ENCODE measurements at regions not wholly inside any gene's neighbourhood (a gene's known extent, or its start where the extent isn't known, plus 50 kb on each side); places are given as distances from the start of the nearest gene placed in this dataset.
"Not testable (repeated sequence)": the region's sequence is repeated elsewhere in the genome, so short reads cannot be mapped to it uniquely, and the experiment has no call there.

DNA sequence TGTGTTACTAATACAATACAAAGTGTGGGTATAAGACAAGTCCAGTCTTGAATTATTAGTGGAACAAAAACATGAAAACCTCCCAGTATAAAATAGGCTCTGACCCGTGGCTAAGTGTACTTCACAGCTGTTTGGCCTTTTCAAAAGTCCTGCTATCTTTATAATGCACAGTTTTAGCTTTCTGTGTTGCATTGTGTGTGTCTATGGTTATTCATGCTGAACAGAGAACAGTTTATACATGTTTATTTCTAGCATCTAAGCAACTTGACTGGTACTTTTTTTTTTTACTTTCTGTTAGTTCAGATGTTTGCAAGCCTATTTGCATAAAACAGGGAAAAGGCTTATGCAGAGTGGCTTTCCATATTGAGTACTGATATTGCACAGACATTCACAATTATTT, 119.2 kb upstream of the CCN2 start:
- H3K4me3 ChIP-seq (ENCODE audit: low read length) = no peak overlapping the region
- no peak for DNase-seq (ENCODE audit: low read depth, low spot score)

DNA sequence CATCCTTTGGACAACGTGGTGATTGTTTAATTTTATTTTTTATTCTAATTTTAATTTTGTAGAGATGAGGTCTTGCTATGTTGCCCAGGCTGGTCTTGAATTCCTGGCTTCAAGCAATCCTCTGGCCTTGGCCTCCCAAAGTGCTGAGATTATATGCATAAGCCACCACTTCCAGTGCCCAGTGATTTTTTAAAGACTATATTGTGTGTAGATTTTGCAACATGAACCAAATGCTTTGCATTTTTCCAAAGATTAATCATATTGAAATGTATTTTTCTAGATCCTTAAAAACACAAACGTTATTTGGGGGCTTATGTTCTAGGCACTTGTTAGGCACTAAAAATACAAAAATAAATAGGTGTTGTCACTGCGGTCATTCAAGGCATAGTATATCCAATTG, 117.6 kb upstream of the CCN2 start:
- no peak overlapping the region for H3K4me3 ChIP-seq (ENCODE audit: low read length)
- DNase-seq (ENCODE audit: low read depth, low spot score) = no peak

DNA sequence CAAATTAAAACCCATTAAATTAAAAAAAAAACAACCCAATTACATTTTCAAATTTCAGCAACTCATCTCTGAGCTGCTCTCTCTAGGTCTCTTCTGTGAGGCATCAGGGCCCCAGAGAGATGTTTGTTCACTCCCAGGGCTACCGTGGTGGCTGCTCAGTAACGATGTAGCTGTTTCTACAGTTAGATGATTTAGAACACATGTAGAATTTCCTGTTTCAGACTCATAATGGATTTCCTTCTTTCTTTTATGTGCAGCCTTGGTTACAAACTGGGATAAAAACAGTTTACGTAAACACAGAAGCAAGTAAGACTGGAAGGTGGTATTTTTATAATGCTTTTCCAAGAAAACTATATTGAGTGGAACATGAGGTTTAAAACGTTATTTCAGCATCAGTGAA, 116.1 kb upstream of the CCN2 start:
- no peak for DNase-seq (ENCODE audit: low read depth, low spot score)

DNA sequence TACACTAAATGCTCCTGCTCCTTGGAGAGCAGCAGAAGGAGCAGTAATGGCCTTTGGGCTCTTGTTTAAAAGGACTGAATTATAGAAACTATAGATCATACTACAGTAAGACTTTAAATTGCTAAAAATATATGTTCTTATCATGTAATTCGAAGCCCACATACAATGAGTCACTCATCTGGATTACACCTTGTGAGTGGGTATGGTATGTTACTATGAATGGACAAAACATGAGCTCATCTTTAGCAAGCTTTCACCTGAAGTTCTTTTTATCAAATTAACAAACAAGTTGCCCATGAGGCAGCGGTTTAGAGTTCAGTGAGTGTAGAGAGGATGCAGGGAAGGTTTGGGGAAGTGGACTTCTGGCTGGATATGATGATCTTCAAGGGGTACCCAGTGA, 114.4 kb upstream of the CCN2 start:
- no peak overlapping the region for H3K4me3 ChIP-seq (ENCODE audit: low read length)
- no peak for DNase-seq (ENCODE audit: low read depth, low spot score)

More for the DNA sequence above, 116.1 kb upstream of the CCN2 start:
- no peak overlapping the region for H3K4me3 ChIP-seq (ENCODE audit: low read length)

DNA sequence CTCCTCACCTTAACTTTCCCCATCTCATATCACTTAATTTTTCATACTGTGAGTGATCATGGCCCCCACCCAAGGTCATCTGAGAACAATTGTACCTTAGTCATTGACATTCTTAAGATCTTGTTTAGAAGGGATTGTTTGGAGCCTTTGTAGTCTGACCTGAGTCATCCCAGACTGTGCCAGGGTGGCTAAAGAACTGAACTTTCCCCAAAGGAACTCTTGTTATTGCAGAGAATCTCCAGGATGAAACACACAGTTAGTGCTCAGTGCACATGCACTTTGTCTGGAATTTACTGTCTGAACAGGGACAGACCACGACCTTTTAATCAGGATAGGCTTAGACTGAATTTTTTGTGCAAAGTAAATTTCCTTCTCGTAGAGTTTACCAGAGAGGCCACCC, 112.6 kb upstream of the CCN2 start:
- DNase-seq (ENCODE audit: low read depth, low spot score) = no peak
- H3K4me3 ChIP-seq (ENCODE audit: low read length) = no peak overlapping the region

DNA sequence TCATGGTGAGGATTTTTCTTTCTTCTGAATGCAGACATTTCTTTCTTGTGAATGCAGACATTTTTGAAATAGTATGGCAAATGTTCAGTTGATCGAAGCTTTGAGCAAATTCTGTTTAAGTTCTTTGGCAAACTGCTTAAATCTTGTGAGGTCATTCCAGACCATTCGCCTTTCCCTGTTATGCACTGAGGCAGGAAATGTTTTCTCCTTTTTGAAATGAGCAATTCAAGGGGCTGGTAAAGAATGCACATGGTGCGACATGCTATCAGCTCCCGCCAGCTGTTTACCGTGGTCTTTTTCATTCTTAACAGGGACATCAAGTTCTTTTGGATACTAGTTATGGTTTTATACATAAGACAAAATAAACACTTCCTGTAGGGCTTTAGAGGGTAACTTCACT, 112.0 kb upstream of the CCN2 start:
- H3K4me3 ChIP-seq (ENCODE audit: low read length) = no peak overlapping the region
- DNase-seq (ENCODE audit: low read depth, low spot score) = no peak

DNA sequence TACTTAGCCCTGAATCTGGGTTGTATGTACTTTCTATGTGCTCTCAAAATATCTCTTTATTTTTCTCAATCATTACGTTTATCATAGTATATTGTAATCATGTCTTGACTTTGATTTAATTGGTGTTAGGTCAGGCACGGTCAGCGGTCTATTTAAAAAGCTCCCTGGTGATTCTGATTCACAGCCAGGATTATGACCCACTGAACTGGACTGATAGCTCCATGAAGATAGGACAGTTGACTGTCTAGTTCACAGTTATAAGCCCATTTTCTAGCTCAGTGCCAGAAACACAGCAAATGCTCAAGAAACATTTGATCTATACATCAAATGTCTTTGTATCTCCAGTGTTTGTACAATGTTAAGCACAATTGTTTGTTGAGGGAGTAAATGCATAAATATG, 111.5 kb upstream of the CCN2 start:
- DNase-seq (ENCODE audit: low read depth, low spot score) = no peak
- H3K4me3 ChIP-seq (ENCODE audit: low read length) = no peak overlapping the region

DNA sequence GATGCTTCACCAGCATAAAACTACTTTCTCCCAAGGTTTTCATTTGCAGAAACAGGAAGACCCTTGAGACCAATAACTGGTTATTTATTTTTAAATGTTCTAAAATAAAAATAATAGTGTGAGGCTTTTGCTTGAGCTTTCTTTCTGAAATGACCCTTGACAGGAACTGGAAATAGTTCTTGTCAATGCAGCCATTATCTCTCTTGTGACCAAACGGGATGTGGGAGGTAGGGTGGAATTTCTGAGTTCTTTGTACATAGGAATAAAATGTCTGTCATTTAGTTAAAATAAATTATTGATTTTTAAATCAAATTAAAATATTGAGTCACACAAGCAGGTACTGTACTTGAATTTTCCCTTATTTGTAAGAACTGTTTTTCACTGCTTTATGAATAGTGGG, 110.2 kb upstream of the CCN2 start:
- DNase-seq (ENCODE audit: low read depth, low spot score) = no peak
- H3K4me3 ChIP-seq (ENCODE audit: low read length) = no peak overlapping the region

DNA sequence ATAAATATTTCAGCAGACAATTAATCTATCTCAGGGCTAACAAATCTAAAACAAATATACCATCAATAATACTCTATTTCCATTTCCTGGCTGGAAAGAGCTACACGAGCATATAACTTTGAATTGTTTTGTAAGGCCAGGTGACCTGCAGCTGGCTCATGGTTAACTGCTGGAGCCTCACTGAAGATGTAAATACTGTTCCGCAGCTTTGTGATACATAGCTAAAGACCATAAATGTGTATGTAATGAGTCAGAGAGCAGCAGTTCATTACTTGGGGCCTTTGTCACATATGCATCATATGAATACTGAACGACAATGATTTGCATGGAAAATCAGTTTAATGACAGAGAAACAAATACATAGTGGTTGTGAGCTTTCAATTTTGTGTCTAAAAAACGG, 109.4 kb upstream of the CCN2 start:
- H3K4me3 ChIP-seq (ENCODE audit: low read length) = no peak overlapping the region
- DNase-seq (ENCODE audit: low read depth, low spot score) = no peak

DNA sequence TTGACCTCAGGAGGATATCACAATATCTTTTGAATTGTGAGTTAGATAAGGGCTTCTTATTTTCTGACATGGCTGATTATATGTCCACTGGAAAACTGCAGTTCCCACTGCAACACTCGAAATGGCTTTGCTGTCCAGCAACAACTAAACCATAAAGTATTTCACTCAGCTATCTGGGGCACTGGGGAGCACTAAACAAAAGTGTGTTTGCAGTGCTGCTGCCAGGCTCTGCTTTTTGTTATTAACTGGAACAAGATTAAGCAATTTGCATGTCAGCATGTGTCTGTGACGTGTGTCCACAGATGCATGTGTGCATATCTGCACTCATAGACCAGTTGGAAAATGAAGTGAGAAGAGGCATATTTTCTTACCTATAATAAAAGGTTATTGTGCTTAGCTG, 107.8 kb upstream of the CCN2 start:
- H3K4me3 ChIP-seq (ENCODE audit: low read length) = no peak overlapping the region
- DNase-seq (ENCODE audit: low read depth, low spot score) = no peak

DNA sequence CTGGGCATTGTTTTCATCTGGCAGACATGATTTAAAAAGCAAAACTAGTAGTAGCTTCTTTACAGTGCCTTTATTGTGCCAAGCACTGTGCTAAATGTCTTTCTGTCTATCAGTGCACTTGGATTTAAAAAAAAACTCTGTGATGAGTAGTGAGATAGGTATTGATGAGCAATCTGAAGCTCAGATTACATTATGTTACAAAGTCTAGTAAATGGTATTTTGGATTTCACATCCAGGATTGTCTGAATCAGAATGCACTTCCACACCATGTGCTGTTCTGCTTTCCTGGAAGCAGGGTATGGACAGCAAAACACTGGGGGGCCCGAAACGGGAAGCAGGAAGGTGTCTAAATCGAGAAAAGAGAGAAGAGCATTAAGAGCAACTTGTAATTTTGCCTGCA, 103.4 kb upstream of the CCN2 start:
- DNase-seq (ENCODE audit: low read depth, low spot score) = no peak
- H3K4me3 ChIP-seq (ENCODE audit: low read length) = no peak overlapping the region

DNA sequence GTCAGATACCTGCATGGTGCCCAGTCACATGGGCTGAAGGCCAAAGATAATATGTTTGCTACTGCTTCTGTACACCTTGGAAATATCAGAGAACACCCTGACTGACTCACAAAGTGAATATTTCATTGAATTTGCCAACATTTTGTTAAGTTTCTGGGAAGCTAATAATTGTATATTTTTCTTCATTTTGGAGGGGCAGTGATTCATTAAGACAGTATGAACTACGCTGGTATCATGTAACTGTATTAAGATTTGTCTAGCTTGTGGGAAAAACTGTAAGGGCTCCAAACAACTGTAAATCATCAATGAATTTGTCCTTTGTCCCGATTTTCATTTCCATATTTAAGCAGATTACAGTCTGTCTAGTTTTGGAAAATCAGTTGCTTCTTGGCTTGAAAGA, 102.3 kb upstream of the CCN2 start:
- H3K4me3 ChIP-seq (ENCODE audit: low read length) = no peak overlapping the region
- no peak for DNase-seq (ENCODE audit: low read depth, low spot score)

DNA sequence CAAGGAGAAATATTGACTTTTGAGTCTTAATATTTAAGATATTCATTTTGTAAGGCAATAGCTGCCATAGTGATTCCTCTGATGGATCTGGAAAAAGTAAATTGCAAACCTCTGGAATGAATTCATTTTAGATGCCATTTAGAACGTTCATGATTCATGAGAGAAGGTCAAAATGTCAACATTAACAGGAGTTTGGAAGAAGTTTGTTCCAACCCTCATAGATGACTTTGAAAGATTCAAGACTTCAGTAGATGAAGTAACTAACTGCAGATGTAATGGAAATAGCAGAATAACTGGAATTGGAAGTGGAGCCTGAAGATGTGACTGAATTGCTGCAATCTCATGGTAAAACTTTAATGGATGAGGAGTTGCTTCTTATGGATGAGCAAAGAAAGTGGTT, 100.9 kb upstream of the CCN2 start:
- no peak overlapping the region for H3K4me3 ChIP-seq (ENCODE audit: low read length)
- DNase-seq (ENCODE audit: low read depth, low spot score) = no peak

DNA sequence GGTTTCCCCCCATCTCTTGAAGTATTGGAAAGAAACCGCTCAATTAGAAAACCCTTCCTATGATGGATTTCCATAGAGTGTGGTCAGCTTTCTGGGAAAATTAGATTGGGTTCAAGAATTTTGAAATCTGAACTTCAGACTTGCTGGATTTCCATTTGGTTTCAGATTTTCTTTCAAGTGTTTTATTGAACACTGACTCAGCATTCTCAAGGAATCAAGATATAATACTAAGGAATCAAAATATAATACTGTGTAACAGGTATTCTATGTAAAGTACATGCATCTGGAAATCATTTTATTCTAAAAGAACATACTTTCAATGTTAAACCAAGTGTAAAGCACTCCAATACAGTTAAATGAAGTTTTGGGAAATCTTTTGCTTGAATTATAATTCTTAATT, 94.7 kb upstream of the CCN2 start:
- H3K4me3 ChIP-seq (ENCODE audit: low read length) = no peak overlapping the region
- no peak for DNase-seq (ENCODE audit: low read depth, low spot score)

DNA sequence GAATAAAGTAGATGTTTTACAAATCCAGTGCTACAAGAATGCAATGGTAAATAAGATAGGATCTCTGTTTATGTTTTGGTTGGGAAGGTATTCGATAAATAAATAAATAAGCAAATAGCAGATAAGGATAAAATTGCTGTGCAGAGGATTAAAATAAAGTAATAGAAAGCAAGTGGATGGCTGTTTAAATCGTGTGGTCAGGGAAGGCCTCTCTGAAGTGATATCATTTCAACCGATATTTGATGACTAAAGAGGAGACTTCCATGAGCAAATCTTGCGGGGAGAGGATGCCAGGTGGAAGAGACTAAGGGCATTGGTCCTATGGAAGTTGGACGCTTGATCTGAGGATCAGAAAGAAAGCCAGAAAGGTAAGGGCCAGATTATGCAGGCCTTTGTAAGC, 92.0 kb upstream of the CCN2 start:
- no peak overlapping the region for H3K4me3 ChIP-seq (ENCODE audit: low read length)
- no peak for DNase-seq (ENCODE audit: low read depth, low spot score)

DNA sequence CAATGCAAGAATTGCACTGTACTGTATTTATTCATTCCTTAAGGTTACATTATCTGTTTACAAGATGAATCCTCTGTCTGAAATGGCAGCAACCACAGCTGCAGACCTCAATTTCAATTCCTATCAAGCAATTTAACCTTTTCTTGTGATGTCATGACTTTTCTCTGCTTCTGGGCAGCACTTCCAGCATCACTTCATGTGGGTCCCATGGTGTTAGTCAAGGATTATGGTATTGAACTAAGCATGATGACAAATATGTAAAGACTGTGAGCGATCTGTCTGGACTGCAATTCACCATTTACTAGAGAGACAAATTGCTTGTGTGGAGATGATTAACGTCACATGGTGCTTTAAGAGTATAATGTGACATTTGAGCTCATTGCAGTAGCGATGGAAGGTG, 90.5 kb upstream of the CCN2 start:
- DNase-seq (ENCODE audit: low read depth, low spot score) = no peak
- no peak overlapping the region for H3K4me3 ChIP-seq (ENCODE audit: low read length)

DNA sequence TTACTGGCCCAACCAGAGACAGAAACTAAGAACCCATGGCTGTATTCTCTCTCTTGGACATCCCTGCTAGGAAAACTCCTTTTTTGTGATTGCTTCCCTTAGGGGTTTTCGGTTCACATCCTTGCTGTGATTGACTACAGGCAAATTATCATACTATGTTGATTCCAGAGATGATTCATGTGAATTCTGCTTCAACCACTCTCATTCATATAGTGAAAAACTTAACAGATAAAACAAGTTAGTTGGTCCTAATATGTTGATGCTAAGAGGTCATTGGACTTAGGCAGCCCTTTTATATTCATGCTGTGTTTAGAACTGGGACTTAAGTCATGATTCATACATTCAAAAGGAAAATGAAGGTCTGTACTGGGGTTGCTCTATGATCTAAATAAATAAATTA, 76.9 kb upstream of the CCN2 start:
- DNase-seq (ENCODE audit: low read depth, low spot score) = no peak
- H3K4me3 ChIP-seq (ENCODE audit: low read length) = no peak overlapping the region

DNA sequence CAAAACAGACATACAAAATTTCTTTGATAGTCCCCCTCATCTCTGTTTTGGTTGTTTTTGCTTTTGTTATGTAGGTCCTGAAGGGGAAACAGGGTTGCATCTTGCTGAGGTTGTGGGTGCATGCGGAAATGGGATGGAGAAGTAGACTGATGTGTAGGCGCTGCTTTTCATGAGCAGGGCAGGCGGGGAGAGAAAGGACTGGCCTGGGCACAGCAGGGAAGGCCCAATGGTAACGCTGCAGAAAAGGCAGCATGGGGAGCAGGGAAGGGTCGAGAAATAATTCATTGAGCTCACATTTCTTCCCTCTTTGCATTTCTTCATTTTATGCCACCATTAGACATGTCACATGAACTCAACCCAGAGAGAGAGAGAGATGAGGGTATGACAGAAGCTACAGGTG, 74.3 kb upstream of the CCN2 start:
- no peak for DNase-seq (ENCODE audit: low read depth, low spot score)
- no peak overlapping the region for H3K4me3 ChIP-seq (ENCODE audit: low read length)

DNA sequence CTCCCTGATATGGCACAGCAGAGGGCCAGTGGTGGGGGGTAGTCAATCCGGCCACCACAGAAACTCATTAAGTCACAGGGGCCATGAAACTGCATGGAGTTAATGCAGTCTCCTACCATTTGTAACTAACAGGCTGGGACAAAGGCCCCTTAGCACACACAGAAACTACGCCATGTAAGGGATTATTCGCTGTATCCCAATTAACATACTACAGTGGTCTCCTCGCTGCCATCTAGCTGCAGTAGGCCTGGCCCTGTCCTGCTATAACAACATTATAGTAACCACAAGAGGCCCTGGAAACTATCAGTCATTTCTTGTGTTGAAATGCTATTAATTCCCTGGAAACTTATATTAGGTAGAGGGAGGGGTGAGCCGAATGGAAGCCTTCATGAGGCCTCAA, 72.3 kb upstream of the CCN2 start:
- DNase-seq (ENCODE audit: low read depth, low spot score) = no peak
- no peak overlapping the region for H3K4me3 ChIP-seq (ENCODE audit: low read length)

DNA sequence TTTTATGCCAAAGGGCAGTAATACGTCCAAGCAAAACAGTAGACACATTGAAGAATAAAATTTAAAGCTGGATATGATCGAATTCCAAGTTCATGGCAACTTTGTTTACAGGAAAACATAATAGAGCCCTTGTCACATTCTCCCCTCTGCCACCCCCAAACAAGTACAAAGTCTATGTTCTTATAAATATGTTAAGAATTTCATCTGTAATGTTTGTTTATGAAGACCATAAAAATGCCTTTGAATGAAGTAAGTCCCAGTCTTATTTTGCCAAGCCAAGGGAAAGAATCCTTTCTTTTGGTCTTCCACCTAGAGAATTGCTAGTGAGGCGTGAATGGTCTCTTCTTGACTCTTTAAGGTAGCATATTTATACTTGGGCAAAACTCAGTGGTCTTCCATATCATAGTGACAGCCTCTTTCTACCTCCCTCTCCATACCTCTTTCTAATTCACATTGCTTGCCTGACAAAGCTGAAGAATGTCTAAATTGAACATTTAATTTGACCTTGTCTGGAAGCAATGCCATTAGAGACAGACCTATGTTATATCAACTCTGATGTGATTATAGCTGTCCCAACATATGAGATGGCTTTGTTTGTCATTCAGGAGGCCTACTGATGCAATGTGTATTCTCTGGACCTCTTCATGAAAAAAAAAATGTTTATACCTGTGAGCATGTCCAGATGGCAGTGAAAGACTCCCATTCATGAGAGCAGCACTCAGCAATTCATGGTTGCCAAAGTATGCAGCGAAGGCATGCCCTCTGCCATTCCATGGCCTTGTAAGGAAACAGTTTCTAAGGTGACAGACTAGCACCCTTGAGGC, 70.6 kb upstream of the CCN2 start:
- DNase-seq (ENCODE audit: low read depth, low spot score) = no peak

DNA sequence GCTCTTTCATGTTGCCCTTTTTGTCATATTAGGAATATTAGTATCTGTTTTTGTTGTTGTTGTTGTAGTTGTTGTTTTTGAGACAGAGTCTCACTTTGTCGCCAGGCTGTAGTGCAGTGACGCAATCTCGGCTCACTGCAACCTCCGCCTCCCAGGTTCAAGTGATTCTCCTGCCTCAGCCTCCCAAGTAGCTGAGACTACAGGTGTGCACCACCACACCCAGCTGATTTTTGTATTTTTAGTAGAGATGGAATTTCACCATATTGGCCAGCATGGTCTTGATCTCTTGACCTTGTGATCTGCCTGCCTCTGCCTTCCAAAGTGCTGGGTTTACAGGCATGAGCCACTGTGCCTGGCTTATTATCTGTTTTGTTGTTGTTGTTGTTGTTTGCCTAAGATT, 69.7 kb upstream of the CCN2 start:
- DNase-seq (ENCODE audit: low read depth, low spot score); H3K4me3 ChIP-seq (ENCODE audit: low read length): not testable (repeated sequence)

More for the DNA sequence above, 70.6 kb upstream of the CCN2 start:
- no peak overlapping the region for H3K4me3 ChIP-seq (ENCODE audit: low read length)
